ENCODE measurements at regions not wholly inside any gene's neighbourhood (a gene's known extent, or its start where the extent isn't known, plus 50 kb on each side); places are given as distances from the start of the nearest gene placed in this dataset.
"Not testable (repeated sequence)": the region's sequence is repeated elsewhere in the genome, so short reads cannot be mapped to it uniquely, and the experiment has no call there.

DNA sequence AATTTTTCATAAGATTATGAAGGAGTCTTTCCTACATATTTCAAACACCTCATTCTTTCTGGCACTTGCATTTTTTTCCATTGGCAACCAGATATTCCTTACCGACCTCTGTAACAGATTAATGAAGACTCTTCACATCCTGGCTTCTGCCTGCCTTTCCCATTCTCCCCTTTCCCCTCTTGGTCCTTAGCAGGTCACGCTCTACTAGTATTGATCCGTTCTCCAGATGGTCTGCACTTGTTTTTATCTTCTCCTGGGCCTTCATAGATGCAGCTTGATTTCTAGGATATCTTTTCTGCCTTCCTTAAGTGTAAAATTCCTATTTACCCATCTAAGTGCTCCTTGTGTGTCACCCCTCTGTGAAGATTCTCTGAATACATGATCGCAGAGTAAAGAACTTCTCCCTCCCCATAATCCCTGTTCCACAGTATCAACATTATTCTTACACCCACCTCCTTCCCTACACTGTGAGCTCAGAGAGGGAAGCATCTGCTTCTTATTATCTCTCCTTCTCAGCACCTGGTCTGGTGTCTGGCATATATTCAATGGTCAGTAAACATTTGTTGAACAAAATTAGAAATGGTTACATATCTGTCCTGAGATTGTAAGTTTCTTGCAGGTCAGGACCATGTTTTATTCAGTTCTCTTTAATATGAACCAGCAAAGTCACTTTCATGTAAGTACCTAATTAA lies 654.2 kb downstream of the REEP3 start:
- Histone ChIP-seq H3K4me1 (ENCODE audit: insufficient read depth, low read length) (no peaks in the 10 kb centered on the region), H3K36me3 (ENCODE audit: insufficient read depth, low read length) (no peaks in the 10 kb centered on the region), H3K9me3 (ENCODE audit: control insufficient read depth, insufficient read depth, low read length) (no peaks in the 10 kb centered on the region; the same call in 1 of the 2 replicates), H3K9ac (ENCODE audit: low read depth, low read length) (no peak overlapping the region)

DNA sequence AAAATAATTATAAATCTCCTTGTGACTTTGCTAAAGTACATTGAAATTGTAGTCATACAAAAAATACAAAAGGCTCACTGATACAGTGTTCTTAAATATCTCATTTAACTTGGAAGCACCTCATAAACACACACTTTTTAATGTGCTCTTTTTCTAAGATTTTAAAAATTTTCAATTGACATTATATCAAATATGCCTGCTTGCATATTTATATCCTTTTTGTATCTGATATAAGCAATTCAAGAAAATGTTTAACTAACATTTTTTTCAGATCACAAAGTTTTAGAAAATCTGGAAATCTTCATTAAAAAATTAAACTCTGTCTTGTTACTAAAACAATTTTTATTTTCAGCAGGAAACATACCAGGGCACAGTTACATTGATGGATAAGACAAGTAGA lies 661.5 kb downstream of the REEP3 start:
- Histone ChIP-seq H3K4me1 (ENCODE audit: insufficient read depth, low read length) (no peaks in the 10 kb centered on the region), H3K9ac (ENCODE audit: low read depth, low read length) (no peak overlapping the region), H3K36me3 (ENCODE audit: insufficient read depth, low read length) (no peaks in the 10 kb centered on the region)

DNA sequence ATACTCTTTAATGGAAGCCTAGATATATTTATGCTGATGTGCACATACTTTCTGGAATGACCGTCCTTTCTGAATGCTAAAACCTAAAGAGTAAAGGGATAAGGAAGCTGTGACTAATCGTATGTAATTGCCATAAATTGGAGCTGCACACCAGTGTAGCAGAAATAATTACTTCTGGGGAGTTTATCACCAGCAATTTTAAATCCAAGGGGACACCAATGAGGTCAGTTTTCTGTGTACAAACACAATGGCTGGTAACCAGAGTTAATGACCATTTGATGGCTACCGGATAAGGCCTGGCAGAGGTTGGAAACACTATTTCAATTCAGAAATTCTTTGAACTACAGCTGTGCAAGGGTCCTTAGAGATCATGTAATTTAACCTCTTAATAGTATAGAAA lies 670.1 kb downstream of the REEP3 start:
- H3K9me3 ChIP-seq (ENCODE audit: control insufficient read depth, insufficient read depth, low read length), result peaks cover 4% of the 10 kb centered on the region; the same call in 1 of the 2 replicates
- H3K36me3 ChIP-seq (ENCODE audit: insufficient read depth, low read length), result no peaks in the 10 kb centered on the region
- no peak overlapping the region for H3K9ac ChIP-seq (ENCODE audit: low read depth, low read length)
- H3K4me1 ChIP-seq (ENCODE audit: insufficient read depth, low read length), result no peaks in the 10 kb centered on the region

More for the DNA sequence above, 661.5 kb downstream of the REEP3 start:
- H3K9me3 ChIP-seq (ENCODE audit: control insufficient read depth, insufficient read depth, low read length), result peaks cover 4% of the 10 kb centered on the region; the same call in 1 of the 2 replicates

DNA sequence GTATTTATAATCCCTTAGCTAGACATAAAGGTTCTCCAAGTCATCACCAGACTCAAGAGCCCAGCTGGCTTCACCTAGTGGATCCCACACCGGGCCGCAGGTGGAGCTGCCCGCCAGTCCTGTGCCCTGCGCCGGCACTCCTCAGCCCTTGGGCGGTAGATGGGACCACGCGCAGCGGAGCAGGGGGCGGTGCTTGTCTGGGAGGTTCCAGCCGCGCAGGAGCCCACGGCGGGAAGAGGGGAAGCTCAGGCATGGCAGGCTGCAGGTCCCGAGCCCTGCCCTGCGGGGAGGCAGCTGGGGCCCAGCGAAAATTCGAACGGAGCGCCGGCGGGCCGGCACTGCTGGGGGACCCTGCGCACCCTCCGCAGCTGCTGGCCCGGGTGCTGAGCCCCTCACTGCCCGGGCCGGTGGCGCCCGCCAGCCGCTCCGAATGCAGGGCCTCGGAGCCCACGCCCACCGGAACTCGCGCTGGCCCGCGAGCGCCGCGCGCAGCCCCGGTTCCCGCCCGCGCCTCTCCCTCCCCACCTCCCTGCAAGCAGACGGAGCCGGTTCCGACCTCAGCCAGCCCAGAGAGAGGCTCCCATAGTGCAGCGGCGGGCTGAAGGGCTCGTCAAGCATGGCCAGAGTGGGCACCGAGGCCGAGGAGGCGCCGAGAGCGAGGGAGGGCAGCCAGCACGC lies 675.6 kb downstream of the REEP3 start:
- H3K36me3 ChIP-seq (ENCODE audit: insufficient read depth, low read length), result no peaks in the 10 kb centered on the region
- no peaks in the 10 kb centered on the region; the same call in 1 of the 2 replicates for H3K9me3 ChIP-seq (ENCODE audit: control insufficient read depth, insufficient read depth, low read length)
- H3K9ac ChIP-seq (ENCODE audit: low read depth, low read length), result no peak overlapping the region
- no peaks in the 10 kb centered on the region for H3K4me1 ChIP-seq (ENCODE audit: insufficient read depth, low read length)

DNA sequence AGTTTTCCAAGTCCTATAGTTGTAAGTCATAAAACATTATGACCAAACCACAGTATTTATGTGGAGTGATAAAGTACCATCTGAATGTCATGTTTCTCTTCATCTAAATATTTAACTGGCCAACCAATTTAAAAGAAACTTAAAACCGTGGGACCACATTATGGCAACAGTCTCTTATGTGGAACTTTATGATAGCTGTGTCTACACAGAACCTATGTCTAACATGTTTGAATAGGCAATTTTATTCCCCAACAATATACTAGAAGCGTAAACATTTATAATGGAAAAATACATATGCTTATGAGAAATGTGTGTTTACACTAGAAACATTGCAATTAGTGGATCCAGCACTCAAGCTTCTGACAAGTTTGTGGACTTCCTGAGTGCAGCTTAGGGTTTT lies 680.7 kb downstream of the REEP3 start:
- Histone ChIP-seq H3K36me3 (ENCODE audit: insufficient read depth, low read length) (no peaks in the 10 kb centered on the region), H3K9ac (ENCODE audit: low read depth, low read length) (no peak overlapping the region), H3K9me3 (ENCODE audit: control insufficient read depth, insufficient read depth, low read length) (no peaks in the 10 kb centered on the region), H3K4me1 (ENCODE audit: insufficient read depth, low read length) (no peaks in the 10 kb centered on the region)

DNA sequence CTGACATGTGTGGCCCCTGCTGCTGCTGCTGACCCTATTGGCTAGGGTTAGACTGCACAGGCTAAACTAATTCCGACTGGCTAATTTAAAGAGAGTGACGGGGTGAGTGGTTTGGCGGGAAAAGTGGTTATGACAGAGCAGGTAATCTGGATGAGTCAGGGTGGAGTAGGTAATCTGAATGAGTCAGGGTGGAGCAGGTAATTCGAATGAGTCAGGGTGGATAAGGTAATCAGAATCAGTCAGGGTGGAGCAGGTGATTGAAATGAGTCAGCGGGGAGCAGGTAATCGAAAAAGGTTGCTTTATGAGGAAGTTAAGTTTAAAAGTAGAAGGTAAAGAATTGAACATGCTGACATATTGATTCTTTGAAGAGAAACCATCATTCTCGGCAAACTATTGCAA lies 683.3 kb downstream of the REEP3 start:
- not testable (repeated sequence) for H3K9me3 ChIP-seq (ENCODE audit: control insufficient read depth, insufficient read depth, low read length); H3K4me1 ChIP-seq (ENCODE audit: insufficient read depth, low read length); H3K9ac ChIP-seq (ENCODE audit: low read depth, low read length); H3K36me3 ChIP-seq (ENCODE audit: insufficient read depth, low read length)

DNA sequence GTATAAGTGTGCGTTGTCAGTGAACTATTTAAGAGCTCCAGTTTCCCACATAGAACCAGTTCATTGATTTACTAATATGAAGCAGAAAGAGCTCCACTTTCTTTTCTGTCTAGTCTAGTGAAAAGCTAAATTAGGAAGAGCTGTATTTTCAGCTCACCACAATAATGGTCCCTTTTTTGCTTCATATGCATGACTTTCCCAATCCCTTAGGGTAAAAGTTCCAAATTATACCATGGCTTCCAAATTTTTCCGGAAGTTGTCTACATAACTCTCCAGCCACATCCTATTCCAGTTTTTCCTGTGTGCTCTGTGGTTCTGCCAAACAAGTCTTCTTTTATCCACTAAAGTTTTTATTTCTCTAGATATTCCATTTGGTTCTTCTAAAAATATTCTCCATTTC lies 685.2 kb downstream of the REEP3 start:
- no peak overlapping the region for H3K9ac ChIP-seq (ENCODE audit: low read depth, low read length)
- H3K36me3 ChIP-seq (ENCODE audit: insufficient read depth, low read length), result no peaks in the 10 kb centered on the region
- H3K4me1 ChIP-seq (ENCODE audit: insufficient read depth, low read length), result no peaks in the 10 kb centered on the region
- H3K9me3 ChIP-seq (ENCODE audit: control insufficient read depth, insufficient read depth, low read length), result no peaks in the 10 kb centered on the region

DNA sequence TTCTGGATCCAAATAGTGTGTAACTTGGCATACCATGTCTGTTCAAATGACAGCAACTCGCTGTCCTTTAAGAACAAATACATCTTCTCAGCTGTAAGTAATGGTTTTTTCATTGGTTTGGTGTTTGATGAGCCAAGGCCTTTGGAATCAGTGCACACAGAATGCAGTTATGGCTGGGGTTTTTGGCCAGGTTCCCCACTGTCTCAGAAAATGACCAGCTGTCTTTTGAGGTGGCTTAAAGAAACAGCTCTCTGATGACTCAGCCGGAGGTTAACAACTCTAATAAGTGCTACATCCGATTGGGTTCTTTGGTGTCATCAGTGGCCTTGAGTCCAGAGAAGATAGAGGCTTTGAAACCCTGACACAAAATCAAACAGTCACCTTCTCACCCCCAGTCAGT lies 688.4 kb downstream of the REEP3 start:
- H3K4me1 ChIP-seq (ENCODE audit: insufficient read depth, low read length), result no peaks in the 10 kb centered on the region
- no peak overlapping the region for H3K9ac ChIP-seq (ENCODE audit: low read depth, low read length)
- no peaks in the 10 kb centered on the region for H3K9me3 ChIP-seq (ENCODE audit: control insufficient read depth, insufficient read depth, low read length)
- H3K36me3 ChIP-seq (ENCODE audit: insufficient read depth, low read length), result no peaks in the 10 kb centered on the region

DNA sequence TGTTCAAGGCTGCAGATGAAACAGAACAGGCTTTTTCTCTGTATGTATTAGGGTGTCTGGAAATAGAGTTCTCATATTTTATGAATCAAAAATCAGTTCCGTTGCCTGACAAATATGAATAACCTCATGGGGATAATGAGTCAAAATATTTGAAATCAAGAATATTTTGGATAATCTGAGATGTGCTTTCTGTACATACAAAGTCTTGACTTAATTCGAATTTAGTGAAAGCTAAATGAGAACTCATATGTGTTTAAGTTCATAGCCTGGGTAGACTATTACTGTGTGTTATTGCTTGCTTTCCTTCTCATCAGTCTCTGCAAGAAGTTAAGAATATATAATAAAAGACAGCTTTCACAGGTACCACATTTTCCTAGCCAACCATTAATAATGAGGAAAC lies 689.0 kb downstream of the REEP3 start:
- Histone ChIP-seq H3K4me1 (ENCODE audit: insufficient read depth, low read length) (no peaks in the 10 kb centered on the region), H3K36me3 (ENCODE audit: insufficient read depth, low read length) (no peaks in the 10 kb centered on the region), H3K9ac (ENCODE audit: low read depth, low read length) (no peak overlapping the region), H3K9me3 (ENCODE audit: control insufficient read depth, insufficient read depth, low read length) (no peaks in the 10 kb centered on the region)

DNA sequence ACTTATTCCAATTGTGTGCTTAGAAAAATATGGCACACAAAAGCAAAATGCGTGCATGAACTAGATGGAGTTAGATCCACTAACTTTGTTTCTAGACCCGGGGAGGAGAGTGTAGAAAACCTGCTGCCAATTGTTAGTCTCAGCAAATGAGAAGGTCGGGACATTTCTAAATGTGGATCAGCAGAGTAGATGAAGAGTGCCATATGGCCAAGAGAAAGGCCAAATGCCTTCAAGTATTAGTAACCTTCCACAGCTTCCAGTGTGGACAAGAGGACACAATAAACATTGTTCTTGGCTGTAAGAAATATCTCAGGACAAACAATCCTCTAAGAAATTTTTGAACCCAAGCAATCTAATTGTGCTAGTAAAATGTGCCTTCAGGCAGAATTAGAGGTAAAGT lies 690.3 kb downstream of the REEP3 start:
- Histone ChIP-seq H3K36me3 (ENCODE audit: insufficient read depth, low read length) (no peaks in the 10 kb centered on the region), H3K9me3 (ENCODE audit: control insufficient read depth, insufficient read depth, low read length) (no peaks in the 10 kb centered on the region), H3K9ac (ENCODE audit: low read depth, low read length) (no peak overlapping the region), H3K4me1 (ENCODE audit: insufficient read depth, low read length) (no peaks in the 10 kb centered on the region)

DNA sequence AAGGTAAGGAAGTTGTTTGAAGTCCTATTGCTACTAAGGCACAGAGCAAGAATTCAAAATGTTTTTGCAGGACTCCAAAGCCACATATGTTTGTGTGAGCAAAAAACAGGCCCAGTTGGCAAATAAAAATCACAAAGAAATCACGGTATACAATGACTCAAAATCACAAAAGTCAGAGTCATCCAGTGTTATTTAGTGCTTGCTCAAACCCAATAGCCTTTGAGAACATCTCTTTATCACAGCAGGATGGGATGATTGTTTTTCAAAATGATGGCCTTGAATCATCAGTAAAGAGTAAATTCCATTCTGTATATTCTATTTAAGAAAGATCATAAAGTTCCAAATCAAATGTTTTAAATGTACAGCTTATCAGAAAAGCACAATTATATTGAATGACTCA lies 693.9 kb downstream of the REEP3 start:
- no peaks in the 10 kb centered on the region for H3K9me3 ChIP-seq (ENCODE audit: control insufficient read depth, insufficient read depth, low read length)
- H3K9ac ChIP-seq (ENCODE audit: low read depth, low read length), result no peak overlapping the region
- H3K4me1 ChIP-seq (ENCODE audit: insufficient read depth, low read length), result no peaks in the 10 kb centered on the region
- no peaks in the 10 kb centered on the region for H3K36me3 ChIP-seq (ENCODE audit: insufficient read depth, low read length)

DNA sequence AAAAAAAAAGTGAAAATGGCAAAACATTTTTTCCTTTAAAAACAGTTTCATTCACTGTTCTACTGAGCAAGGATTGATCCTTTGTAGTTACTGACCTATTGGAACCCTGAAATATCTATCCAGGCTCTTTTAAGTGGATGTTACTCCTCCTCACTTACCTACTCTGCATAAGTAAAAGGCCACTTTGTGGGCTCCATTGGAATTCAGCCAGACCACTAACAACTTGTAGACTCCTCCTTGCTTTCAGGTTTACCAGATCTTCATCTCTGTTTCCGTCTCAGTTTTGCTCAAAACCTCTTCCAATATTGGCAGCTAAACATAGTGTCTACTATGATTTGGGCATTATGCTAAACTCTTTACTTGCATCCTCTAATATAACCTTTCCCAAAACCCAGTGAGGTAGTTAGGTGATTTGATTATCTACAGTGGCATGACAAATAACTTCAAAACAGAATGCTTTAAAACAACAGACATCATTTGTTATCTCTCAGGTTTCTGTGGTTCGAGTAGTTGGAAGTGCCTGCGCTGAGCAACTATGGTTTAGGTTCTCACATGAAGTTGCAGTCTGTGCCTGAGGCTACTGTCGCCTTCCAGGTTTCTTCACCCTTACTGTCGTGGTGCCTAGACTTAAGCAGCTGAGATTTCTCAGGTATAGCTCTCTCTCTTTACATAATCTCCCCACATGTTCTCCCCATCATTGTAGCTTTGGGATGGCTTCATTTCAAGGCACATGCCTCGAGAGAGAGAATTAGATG lies 698.2 kb downstream of the REEP3 start:
- Histone ChIP-seq H3K36me3 (ENCODE audit: insufficient read depth, low read length) (no peaks in the 10 kb centered on the region), H3K9ac (ENCODE audit: low read depth, low read length) (no peak overlapping the region), H3K4me1 (ENCODE audit: insufficient read depth, low read length) (no peaks in the 10 kb centered on the region), H3K9me3 (ENCODE audit: control insufficient read depth, insufficient read depth, low read length) (no peaks in the 10 kb centered on the region; the same call in 1 of the 2 replicates)

DNA sequence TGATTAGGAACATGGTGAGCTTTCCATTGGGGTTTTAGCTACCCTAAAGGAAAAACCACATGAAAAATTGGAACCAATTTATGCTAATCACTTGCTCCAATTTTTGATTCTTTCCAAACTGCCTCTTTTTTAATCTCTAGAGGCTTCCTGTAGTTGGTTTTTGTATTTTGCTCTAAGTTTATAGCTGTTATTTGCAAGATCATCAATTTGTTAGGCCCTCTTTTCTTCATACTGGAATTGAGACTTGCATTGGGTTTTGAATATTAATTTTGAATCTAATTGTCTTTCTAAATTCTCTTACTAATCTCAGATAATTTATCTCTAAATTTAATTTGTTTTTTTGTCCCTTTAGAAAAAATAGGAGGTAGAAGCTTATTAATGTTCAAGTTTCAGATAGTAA lies 713.3 kb downstream of the REEP3 start:
- Histone ChIP-seq H3K9ac (ENCODE audit: low read depth, low read length) (no peak overlapping the region), H3K4me1 (ENCODE audit: insufficient read depth, low read length) (no peaks in the 10 kb centered on the region), H3K36me3 (ENCODE audit: insufficient read depth, low read length) (no peaks in the 10 kb centered on the region), H3K9me3 (ENCODE audit: control insufficient read depth, insufficient read depth, low read length) (peaks cover under 1% of the 10 kb centered on the region; the same call in 1 of the 2 replicates)

DNA sequence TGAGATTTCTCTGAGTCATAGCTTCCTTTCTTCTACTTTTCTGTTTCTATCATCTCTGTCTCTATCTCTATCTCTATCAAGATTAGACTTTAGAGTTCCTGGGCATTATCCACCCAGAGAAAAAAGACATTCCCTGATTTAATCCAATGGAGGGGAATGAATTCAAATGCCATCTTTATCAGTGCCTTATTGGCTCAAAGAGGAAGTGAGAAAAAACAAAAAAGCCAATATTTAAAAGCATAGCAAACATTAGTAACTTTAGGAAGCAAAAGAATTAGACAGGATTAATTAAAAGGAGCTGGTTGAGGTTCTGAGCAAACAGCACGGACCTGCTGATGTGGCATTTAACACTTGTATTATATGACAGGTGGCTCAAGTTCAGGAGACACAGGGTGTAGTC lies 736.5 kb downstream of the REEP3 start:
- no peaks in the 10 kb centered on the region for H3K9me3 ChIP-seq (ENCODE audit: control insufficient read depth, insufficient read depth, low read length)
- no peak overlapping the region for H3K9ac ChIP-seq (ENCODE audit: low read depth, low read length)
- H3K36me3 ChIP-seq (ENCODE audit: insufficient read depth, low read length), result no peaks in the 10 kb centered on the region
- H3K4me1 ChIP-seq (ENCODE audit: insufficient read depth, low read length), result no peaks in the 10 kb centered on the region

DNA sequence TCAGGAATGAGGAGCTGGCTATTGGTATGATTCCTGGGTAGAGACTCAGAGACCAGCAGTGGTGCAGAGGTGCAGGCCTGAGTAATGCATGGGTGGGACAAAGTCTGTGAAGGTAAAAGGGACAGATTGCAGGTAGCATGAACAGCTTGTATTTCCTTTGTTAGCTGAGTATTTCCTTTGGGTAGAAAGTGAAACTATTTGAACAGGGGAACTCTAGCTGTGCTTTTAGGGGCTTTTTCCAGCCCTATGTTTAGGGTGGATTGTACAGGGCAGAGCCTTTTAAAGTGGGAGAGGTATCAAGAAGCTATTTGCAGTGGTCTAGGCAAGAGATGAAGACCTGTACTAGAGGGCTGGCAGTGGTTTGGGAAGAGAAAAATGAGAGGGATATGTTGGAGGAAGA lies 739.9 kb downstream of the REEP3 start:
- Histone ChIP-seq H3K4me1 (ENCODE audit: insufficient read depth, low read length) (no peaks in the 10 kb centered on the region), H3K9ac (ENCODE audit: low read depth, low read length) (no peak overlapping the region), H3K36me3 (ENCODE audit: insufficient read depth, low read length) (no peaks in the 10 kb centered on the region), H3K9me3 (ENCODE audit: control insufficient read depth, insufficient read depth, low read length) (no peaks in the 10 kb centered on the region)

All from ES-I3 (cell line).